Stimulated activated CD4-positive, alpha-beta T cell treated with anti-CD3 and anti-CD28 coated beads, Interleukin-1b, Interleukin-23, amount 100 ng/mL, for 4 hours (primary cell): ENCODE measurements at regions not wholly inside any gene's neighbourhood (a gene's known extent, or its start where the extent isn't known, plus 50 kb on each side); places are given as distances from the start of the nearest gene placed in this dataset.

Source experiments
- DNase-seq, 2 donors: peaks; one replicate each; pipeline ENCODE4 v3.0.0-alpha.2; 2020; ENCODE audit warnings: low read depth in 2 of 2

DNA sequence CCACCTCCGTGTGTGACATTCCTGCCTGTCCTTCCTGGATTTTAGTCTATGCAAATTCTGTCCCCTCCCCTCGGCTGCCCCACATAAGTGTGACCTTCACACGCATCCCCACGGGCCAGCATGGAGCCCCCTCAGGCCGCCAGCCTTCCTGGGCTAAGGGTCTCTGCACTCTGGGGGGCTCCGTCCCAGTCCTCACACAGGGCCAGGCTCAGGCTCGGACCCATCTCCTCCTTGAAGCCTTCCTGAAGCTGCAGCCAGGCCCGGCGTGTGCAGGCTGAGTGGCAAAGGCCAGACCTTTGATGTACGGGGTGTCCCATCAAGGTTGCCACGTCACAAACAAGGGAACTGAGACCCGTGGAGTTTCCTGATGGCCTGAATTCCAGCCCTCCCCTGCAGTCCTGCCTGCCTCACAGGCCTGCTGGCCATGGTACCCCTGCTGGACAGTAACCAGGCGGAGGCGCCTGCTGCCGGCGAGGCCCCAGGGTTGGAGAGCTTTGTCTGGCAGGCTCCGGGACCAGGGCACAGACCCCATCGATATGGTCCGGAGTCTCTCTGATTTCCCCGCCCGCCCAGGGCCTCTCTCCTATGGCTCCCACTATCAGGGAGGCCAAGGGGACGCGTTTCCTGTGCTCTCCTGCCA, 791.7 kb downstream of the BRD1 start:
- no peak for DNase-seq

DNA sequence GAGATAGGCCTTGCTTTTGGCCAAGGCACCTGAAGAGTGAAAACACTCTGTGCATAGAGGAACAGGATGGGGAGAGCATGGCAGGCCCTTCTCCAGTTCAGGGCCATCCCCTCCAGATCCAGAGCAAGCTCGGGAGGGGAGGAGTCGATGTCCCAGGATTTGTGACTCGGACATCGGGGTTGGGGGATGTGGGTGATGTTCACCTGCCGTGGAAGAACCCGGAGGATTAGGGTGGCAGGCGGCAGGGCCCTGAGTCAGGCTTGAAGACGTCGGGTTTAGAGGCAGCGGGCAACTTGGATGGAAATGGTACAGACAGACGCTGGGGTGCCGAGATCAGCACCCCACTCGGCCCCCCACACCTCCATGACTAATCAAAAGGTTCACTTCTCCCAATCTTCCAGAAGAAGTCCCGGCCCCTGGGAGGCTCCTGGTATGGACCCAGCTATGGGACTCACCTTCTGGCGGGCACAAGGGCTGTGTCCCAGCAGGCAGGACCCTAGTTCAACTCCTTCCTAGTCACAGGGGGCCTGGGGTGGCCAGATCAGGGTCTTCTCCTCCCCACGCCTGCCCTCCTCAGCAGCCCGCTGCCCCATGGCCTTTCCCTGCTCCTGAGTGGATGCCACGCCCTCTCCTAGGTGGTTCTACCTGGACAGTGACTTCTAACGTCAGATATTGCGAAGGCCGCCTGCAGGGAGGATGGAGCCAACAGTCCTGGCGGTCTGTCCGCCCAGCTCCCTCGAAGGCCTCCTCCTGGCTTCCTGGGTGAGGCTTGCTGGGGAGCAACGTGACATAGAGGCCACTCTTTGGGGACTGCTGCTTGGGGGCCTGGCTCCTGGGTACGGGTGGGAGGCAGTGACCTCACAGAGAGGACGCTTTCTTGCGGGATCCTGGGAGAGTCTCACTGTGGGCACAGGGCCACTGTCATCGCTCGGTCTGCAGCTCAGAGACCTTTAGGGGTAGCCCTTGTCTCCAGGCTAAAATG, 792.5 kb downstream of the BRD1 start:
- DNase-seq, result no peak

DNA sequence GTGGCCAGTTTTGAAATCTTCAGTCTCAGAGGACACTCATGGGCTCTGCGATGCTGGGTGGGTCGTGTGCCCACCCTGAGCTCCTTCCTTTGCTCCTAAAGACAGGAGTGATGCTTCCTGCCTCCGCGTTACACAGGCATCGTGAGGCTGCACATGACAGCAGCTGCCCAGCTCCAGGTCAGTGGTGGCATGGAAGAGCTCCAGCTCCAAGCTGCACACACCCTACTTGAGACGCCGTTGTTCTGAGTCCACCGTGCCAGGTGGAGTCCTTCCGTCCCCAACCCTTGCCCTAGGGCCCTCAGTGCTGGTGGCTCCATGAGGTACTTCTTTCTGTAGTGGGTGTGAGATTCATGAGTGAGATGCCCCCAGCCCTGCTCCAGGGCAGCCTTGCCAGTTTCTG, 794.1 kb downstream of the BRD1 start:
- DNase-seq, result no peak

DNA sequence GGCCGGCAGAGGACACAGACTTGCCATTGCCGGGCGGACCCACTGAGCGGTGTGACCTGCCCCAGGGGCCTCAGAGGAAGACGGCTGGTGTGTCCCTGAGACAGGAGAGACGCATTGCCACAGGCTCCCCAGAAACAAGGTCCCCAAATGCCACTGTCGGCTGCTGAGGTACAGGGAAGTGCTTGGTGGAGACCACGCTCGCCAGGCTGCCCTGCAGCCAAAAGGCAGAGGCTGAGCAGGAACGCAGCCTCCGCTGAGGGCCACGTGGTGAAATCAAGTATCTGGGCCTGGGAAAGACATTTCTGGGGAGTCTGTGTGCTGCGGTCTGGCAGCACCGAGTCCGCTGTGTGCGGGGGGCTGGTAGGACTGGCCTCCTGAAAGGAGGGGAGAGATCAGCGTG, 794.9 kb downstream of the BRD1 start:
- no peak for DNase-seq

DNA sequence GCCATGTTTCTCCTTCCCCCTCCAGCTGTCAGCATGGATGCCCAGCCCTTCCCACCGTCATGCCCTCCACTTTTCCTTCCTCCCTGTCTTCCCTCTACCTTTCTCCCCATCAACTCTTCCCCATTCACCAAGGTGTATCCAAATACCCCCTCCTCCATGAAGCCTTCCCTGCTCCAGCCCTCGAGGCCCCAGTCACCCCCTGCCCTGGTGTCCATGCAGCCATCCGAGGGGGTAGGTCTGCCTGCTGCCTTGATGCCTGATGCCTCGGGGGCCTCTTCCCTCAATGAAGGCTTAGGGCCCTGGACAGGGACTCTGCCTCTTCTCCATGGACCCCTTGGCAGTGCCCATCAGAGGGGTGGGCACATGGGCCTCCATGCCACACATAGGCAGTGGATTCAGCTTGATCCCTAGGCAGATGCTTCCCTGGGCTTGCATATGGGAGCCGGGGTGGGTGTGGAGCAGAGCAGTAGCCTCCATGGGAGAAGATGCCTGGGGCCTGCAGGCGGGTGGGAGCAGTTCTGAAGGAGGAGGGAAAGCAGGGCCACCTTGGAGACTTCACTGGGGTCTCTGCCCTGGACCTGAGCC, 795.8 kb downstream of the BRD1 start:
- no peak for DNase-seq

DNA sequence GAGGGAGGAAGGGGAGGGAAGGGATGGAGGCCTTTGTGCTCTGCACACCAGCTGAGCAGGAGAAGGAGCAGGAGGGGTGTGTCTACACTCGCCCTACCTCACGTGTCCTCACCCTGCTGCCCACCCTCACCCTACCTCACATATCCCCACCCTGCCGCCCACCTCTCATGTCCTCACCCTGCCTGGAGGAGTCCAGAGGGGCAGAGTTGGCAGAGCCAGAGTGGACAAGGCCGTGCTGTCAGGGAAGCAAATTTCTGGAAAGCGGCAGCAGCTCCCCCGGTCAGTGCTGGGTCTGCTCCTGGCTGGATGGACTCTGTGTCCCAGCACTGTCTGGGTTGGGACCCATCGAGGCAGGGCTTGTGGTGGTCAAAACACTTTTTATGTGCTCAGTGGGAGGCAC, 799.6 kb downstream of the BRD1 start:
- DNase-seq, result no peak

DNA sequence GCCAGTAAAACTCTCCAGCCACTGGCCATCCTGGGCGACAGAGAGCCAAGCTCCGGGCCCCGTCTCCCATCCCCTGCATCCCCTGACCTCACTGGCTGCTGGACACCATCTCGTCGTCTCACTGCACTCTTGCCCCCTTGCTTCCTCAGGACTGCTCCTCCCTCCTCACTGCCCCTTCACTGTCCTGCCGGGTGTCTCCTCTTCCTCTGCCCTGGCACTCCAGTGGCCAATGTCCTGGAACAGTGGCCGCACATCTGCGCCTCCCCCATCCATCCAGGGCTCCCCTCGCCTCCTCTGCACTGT, 800.4 kb downstream of the BRD1 start:
- no peak for DNase-seq

DNA sequence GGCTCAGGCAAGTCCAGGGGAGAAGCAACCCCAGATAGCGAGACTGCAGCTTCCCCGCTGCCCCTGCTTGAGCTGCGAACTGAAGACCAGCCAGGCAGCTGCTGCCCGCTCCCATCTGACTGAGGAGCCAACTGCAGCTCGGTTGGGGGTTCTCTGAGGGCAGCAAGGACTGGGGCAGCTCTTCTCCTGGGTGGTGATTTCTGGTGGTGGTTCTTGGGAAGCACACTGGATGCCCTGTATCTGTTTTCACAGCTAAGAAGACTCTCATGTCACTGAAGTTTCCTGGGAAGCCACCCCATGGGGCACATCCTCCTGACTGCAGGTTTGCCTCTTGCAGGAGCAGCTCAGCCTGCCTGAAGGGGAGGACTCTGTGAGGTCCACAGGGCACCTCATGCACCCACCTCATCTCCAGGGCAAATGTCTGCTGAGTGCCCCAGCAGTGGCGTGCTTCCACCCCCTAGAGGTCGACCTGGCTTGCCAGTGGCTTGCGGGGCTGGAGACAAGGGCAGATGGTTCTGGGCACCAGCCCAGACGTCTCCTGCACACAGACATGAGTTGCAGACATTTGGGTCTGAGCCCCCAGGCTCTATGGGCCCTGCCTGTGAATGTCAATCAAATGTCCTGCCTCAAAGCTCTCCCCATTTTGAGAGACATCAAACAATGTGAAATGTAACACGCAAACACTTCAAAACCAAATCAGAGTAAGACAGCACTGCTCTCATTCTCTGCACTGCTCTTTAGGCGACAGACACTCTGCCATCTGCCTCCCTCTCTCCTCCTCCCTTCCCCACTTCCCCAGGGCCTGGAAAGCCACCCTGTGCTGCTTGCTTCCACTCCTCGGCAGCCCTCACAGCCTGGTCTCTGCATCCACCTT, 800.9 kb downstream of the BRD1 start:
- no peak for DNase-seq

DNA sequence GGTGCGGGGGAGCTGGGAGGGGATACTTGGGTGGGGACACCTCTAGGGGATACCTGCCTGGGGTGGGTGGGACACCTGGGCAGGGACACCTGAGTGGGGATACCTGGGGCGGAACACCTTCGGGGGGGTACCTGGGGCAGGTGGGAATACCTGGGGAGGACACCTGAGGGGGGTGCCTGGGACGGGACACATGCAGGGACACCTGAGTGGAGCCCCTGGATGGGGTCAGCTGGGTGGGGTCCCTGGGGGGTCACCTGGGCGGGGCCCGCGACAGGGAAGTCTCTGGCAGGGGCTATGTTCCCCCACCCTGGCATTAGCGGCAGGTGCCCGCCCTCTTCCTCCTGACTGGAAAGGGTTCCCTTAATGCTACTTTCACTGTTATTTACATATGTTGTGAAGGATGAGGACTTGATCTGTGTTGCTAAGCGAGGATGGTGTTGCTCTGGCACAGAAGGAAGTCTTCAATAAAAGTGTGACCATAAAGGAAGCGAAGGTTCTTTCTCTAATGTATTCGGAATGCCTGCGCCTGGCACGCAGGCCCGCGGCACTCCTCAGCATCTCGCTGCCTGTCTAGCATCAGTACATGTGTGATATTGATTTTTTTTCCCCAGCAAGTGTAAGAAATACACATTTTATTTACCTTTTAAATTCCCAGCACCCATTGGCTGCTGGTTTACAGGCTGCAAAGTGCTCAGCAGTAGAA, 801.7 kb downstream of the BRD1 start:
- no peak for DNase-seq

DNA sequence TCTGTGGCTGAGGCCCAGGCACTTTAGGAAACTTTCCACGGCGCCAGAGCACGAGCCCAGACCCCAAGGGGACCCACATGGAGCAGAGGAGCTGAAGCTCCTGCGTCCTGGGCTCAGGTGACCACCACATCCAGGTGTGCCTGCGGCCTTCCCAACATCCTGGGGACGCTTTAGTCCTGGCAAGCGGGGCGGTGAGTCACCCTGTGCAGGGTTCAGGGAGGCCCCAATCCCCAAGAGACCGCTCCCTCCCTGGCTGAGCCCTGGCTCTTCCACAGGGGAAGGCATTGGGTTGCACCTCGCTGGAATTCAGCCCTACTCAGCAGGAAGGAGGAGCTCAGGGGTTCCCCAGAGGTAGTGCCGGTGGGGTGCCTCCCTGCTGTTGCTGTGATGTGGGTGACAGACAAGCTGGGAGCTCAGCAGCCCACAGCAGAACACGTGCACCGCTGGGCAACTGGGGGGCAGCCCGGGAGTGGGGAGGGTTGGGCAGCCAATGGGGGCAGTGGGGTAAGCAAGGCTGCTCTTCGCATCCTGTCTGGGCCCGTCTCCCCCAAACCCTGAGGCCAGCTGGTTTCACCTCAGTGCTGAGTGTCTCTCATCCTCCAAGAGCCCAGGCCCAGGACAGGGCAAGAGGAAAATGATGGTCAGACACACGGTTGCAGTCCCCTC, 802.8 kb downstream of the BRD1 start:
- no peak for DNase-seq

DNA sequence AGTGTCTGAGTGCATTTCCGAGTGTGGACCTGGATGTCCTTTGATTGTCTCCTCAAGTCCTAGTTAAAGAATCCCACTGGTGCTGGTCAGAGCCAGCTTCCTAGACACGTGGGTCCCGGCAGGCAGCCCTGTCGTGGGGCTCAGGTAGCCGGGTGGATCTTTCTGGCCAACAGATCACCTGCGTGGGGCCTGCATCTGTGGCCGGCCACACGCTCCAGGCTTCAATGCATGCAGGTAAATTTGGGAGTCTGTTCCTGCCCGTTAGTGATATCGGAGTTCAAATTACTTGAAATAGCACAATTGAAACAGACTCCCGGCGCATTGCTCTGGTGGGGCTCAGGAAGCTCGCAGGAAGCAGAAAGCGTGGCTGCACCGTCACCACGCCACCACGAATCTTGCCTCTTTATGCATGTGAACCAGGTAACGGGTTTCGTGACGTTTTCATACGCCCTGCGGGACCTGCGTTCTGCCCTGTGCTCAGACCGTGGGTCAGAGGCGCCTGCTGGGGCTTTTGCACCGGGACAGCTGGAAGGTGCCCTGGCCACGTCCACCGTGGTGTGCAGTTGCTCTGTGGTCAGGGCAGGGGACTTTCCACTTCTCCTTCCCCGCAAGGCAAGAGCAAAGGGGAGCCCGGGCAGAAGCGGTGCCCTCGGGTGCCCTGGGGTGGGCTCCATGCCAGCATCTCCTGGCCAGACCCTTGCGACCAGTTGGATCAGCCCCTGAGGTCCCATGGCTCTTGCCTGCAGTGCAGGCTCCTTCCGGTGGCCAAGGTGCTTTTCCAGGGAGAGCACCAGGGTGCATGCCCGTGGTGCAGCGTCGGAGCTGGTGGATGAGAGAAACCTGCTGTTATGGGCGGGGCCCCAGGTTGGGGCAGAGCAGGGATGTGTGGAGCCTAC, 803.5 kb downstream of the BRD1 start:
- no peak for DNase-seq

DNA sequence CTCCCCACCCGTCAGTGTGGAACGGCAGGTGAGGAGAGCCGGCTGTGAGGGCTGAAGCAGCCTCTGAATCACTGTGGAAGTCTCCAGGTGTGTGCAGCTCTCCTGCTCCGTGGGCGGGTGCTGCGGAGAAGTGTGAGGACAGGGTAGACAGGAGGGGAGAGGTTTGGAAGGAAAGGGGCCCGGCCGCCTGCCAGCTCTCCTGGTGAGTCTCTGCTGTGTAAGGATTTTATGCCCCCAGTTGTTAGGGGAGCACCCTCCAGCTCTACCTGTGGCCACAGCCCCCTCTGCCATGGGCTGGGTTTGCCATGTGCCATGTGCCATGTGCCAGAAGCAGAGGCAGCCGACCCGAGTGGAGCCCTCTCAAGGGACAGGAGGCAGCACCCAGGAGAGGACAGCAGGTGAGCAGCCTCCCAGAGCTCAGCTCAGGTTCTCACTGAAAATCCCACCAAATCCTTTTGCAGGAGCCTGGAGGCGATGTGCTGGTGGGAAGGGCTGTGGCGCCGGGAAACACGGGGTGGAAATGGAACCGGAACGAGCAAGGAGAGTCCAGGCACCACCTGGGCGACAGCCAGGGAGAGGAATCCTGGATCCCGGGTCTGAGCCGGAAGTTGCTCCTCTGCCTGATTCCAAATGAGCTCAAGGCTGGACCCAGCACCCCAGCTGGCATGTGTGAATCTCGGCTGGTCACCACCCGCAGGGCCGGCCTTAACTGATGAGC, 804.4 kb downstream of the BRD1 start:
- no peak for DNase-seq

DNA sequence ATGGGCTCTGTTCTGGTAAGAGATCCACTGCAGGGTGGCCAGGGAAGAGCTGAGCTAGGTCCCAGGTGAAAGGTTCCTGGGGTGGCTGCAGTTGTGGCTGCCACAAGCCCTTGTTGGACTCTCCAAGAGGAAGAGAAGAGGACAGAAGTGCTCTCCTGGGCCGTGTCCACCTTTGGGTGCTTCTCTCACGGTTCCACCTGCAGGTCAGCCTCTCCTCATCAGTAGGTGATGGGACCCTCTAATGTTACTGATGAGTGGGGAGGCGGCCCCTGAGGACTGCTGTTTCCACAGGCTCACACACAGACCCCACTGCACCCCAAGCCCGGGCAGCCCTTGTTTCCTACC, 804.9 kb downstream of the BRD1 start:
- DNase-seq, result no peak

DNA sequence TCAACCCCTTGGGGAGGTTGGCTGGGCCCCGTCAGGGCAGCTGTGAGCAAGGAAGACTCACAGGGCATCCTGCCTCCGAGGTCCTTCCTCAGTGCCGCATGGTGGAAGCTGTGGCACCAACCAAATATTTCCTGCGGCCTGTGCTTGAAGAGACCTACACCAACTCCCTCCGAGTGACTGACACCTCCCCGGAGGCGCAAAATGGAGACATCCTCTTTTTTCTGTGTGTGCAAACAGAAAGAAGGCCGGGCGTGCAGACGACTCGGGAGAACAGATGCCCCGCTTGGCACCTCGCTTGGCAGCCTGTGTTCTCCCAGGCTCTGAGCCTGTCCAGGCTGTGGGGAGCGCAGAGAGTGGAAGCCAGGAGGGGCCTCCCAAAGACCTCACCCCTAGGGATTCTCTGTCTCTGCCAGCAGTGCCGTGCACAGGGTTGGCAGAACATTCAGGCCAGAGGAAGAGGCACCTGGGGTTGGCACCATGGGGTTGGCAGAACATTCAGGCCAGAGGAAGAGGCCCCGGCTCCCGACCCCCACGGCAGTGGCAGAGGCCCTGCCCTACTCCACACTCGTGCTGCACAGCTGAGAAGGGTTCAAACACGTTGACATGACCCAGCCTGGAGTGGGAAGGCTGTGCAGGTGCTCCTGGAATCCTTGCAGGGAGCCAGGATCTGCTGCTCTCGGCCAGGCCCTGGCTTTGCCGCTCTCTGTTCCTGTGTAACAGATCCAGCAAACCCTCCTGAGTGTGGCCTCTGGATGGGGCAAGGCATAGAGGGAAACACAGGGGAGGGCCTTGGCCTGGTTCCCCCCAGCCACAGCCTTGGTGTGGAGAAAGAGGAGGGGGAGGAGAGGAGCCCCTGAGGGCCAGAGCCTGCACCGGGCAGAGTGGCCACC, 805.5 kb downstream of the BRD1 start:
- DNase-seq, result no peak

DNA sequence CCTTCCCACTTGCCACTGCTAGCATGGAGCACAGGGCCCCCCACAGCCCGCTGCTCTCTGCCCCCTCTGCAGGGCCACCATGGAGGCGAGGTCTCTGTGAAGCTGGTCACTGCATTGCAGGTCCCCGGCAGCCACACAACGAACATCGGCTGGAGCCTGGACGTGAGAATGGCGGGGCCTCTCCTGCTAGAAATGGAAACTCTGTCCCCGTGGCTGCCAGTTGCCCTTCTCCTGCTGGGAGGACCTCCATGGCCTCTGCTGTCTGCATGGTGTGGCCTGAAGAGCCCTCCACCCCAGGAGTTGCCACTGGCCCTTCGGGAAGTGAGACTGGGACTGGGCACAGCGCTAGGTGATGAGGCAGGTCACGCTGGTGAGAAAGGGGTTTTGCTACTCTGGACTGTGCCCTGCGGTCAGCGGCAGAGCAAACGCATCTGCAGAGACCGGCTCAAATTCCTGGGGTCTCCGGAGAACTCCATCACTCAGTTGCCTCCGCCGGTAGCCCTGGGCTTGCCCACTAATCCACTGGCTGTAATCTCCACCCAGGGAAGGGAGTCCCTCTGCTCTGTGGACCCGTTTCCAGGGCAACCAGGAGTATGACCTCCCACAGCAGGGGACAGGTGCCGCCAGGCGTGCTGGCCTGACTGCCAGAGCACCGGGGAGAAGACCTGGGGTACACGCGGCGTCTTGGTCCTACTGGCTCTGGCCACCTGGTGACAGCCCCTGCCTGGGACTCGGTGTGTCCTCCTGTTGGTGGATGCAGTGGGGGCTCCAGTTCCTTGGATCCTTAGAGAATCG, 806.3 kb downstream of the BRD1 start:
- no peak for DNase-seq

DNA sequence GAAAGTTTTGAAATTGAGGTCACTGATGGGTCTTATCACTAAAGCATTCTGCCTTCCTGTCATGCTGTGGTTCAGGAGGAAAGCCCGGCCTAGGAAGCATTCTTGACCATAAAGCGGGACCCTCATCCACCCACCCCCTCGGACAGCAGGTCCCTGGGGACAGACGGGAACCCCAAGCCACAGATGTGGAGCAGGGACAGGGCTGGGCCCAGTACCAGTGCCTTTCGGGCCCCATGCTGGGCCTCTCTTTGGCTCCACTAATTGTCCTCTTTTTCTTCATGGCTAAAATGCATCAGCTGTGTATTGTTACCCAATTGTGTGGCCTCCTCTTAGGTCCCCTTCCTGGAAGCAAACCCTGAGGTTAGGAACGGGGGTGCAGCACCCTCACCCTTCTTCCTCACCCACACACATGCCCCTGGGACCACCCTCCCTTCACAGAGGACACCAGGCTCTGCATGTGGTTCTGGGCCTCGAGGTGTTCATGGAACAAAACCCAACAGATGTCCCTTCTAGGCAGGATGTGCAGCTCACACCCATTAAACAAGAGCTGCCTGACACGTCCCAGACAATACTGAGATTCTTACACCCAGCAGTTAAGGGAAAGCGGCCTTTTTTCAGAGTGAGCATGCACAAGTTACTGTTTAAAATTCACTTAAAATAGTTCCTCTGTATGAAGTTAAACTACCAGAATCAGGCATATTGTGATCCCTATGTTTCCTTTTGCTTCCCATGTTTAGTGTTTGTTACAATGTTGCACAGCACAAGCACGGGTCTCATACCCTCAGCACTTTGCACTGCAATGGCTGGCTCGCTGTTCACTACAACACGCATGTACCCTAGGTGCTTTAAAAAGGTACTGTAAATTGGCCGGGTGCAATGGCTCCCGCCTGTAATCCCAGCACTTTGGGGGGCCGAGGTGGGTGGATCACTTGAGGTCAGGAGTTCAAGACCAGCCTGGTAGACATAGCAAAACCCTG, 807.6 kb downstream of the BRD1 start:
- DNase-seq, result no peak
